Naive thymus-derived CD4-positive, alpha-beta T cell (primary cell): ENCODE measurements at regions not wholly inside any gene's neighbourhood (a gene's known extent, or its start where the extent isn't known, plus 50 kb on each side); places are given as distances from the start of the nearest gene placed in this dataset.
A peak's percentile ranks its signal among the peaks of the same experiment; 100 is the strongest.

Experiments
- ATAC-seq: fragments of 150-1000 bp; cut with Tn5 transposase; 2 replicates; pipeline ENCODE4 v1.10.0; 2021; ENCODE audit warnings: mild to moderate bottlenecking, moderate library complexity
- CTCF ChIA-PET: fragments of 350-600 bp; sonication (Branson Sonifier 250); formaldehyde crosslinking; loops from one replicate; lab custom pipeline; 2021; ENCODE audit warnings: antibody characterized with exemption; lab: Charles Lee
- POLR2A ChIA-PET: fragments of 350-600 bp; sonication (Branson Sonifier 250); formaldehyde crosslinking; loops from one replicate; lab custom pipeline; 2021; ENCODE audit warnings: antibody characterized with exemption, inconsistent platforms; lab: Charles Lee
- DNase-seq, 9 donors: peaks; one replicate each; pipeline versions ENCODE4 v3.0.0 to v3.0.0-alpha.2; 2020 to 2022; ENCODE audit warnings: mixed read lengths in 1 of 9
- H3K27ac ChIP-seq: one replicate; pipeline ENCODE4 v1.7.0; 2013; ENCODE audit warnings: mild to moderate bottlenecking, low read depth, low read length, moderate library complexity
- H3K27me3 ChIP-seq, 2 donors: one replicate each; pipeline ENCODE4 v1.7.0; 2013; ENCODE audit warnings: low read length in 2 of 2, mild to moderate bottlenecking in 2 of 2, moderate library complexity in 2 of 2; ENCODE audit not compliant: control insufficient read depth in 2 of 2, insufficient read depth in 2 of 2
- H3K36me3 ChIP-seq, 3 experiments: 1 replicate in 2 of 3; 2 replicates in 1 of 3; pipeline ENCODE4 v1.7.0; 2013; ENCODE audit warnings: low read length in 3 of 3, mild to moderate bottlenecking in 3 of 3, moderate library complexity in 1 of 3; ENCODE audit not compliant: insufficient read depth in 3 of 3, control insufficient read depth in 2 of 3
- H3K4me1 ChIP-seq, 2 donors: one replicate each; pipeline ENCODE4 v1.7.0; 2013; ENCODE audit warnings: low read length in 2 of 2, mild to moderate bottlenecking in 2 of 2, moderate library complexity in 1 of 2; ENCODE audit not compliant: control insufficient read depth in 2 of 2, insufficient read depth in 2 of 2
- H3K4me3 ChIP-seq: 2 replicates; pipeline ENCODE4 v1.7.0; 2013; ENCODE audit warnings: mild to moderate bottlenecking, low read length
- H3K9me3 ChIP-seq, 3 experiments: 1 replicate in 2 of 3; 2 replicates in 1 of 3; pipeline ENCODE4 v1.7.0; 2013; ENCODE audit warnings: low read length in 3 of 3; ENCODE audit not compliant: control insufficient read depth in 2 of 3
- H3K27ac Mint-ChIP-seq, 9 donors: one replicate each; pipeline ENCODE4 v1.8.0; 2020 to 2022; ENCODE audit warnings: mixed read lengths in 9 of 9, mild to moderate bottlenecking in 8 of 9, moderate library complexity in 5 of 9, inconsistent platforms in 2 of 9
- H3K27me3 Mint-ChIP-seq, 5 donors: one replicate each; pipeline ENCODE4 v1.8.0; 2021 to 2022; ENCODE audit warnings: mixed read lengths in 5 of 5, mild to moderate bottlenecking in 1 of 5
- H3K36me3 Mint-ChIP-seq, 5 donors: one replicate each; pipeline ENCODE4 v1.8.0; 2020 to 2022; ENCODE audit warnings: mixed read lengths in 5 of 5, mild to moderate bottlenecking in 3 of 5, inconsistent platforms in 1 of 5
- H3K4me1 Mint-ChIP-seq, 7 donors: one replicate each; pipeline ENCODE4 v1.8.0; 2020 to 2022; ENCODE audit warnings: mixed read lengths in 7 of 7, mild to moderate bottlenecking in 3 of 7, inconsistent platforms in 1 of 7
- H3K4me3 Mint-ChIP-seq, 10 donors: one replicate each; pipeline ENCODE4 v1.8.0; 2020 to 2022; ENCODE audit warnings: mild to moderate bottlenecking in 10 of 10, mixed read lengths in 10 of 10, moderate library complexity in 6 of 10, inconsistent platforms in 2 of 10
- H3K9me3 Mint-ChIP-seq, 11 donors: one replicate each; pipeline ENCODE4 v1.8.0; 2020 to 2022; ENCODE audit warnings: mixed read lengths in 11 of 11, mild to moderate bottlenecking in 4 of 11, inconsistent platforms in 1 of 11, moderate library complexity in 1 of 11
- intact Hi-C, 2 donors: fragments of 100-400 bp; cut with micrococcal nuclease; formaldehyde crosslinking; loops; one replicate each; pipeline ENCODE4 v1.15.1; 2023

DNA sequence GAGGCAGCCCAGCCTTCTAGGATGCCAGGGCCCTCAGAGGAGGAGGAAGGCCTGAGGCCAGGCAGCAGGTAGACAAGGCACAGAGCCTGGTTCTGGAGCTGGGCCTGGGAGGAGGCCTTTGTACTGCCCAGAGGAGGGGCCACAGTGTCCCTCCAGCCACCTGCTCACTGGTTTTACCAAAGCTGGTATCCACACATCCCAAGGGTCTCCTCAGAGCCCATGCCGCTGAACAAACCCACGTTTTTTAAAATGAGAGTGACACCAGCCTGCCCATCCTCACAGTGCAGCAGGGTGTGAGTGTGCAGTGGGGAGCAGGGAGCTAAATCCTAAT lies 162.7 kb downstream of the LY86 start:
- H3K27me3 Mint-ChIP-seq, result peaks cover 0 to 10% (median 0%) of the 10 kb centered on the region in 5 donors
- H3K27ac Mint-ChIP-seq, result peak overlapping the region in 7 of 9 donors; percentile 1 to 83 (median 58)
- CTCF ChIA-PET, result no interaction called here
- Histone ChIP-seq H3K9me3 (no peaks in the 10 kb centered on the region), H3K4me1 (peaks cover 0 to 13% of the 10 kb centered on the region in 2 donors), H3K4me3 (no peak overlapping the region), H3K27me3 (no peaks in the 10 kb centered on the region), H3K27ac (no peak overlapping the region), H3K36me3 (no peaks in the 10 kb centered on the region)
- H3K4me3 Mint-ChIP-seq, result peak overlapping the region in 9 of 10 donors; percentile 33 to 77 (median 65)
- no peaks in the 10 kb centered on the region for H3K36me3 Mint-ChIP-seq
- ATAC-seq, result no peak
- intact Hi-C loops, result loop anchor here in 1 of 2 donors (2.0 to 10.0 kb wide), 2 partner anchors 26 to 354 kb away; partner anchors contain the start of gene RREB1
- peaks cover 17 to 29% (median 25%) of the 10 kb centered on the region in 7 donors for H3K4me1 Mint-ChIP-seq
- H3K9me3 Mint-ChIP-seq, result peaks cover 0 to 3% (median 0%) of the 10 kb centered on the region in 11 donors
- POLR2A ChIA-PET, result interaction anchor here (0.5 to 0.6 kb wide), 3 partner anchors 163 to 884 kb away, joined by 3 to 4 read pairs (median 3); no protein-coding TSS in a partner anchor
- DNase-seq, result peak in 1 of 9 donors; percentile 10

DNA sequence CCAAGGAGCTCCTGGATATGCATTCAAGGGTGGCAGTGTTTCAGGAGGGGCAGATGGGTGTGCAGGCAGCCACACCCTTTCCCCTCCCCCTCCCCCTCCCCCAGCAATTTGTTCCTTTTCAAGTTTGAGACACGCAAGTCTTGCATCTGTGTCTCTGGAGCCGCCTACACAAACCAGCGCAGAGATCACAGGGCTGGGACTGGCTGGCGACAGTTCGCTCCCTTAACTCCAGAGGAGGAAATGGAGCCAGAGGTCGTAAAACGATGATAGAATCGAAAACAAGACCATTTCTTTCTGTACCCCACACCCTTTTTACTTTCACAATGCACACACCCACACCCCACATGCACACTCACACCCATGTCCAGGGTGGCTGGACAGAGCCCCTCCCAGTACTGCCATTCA lies 163.1 kb downstream of the LY86 start:
- Histone ChIP-seq H3K9me3 (no peaks in the 10 kb centered on the region), H3K4me1 (peaks cover 0 to 13% of the 10 kb centered on the region in 2 donors), H3K27ac (no peak overlapping the region), H3K36me3 (no peaks in the 10 kb centered on the region), H3K4me3 (no peak overlapping the region), H3K27me3 (no peaks in the 10 kb centered on the region)
- CTCF ChIA-PET, result no interaction called here
- Mint-ChIP-seq H3K27ac (peak overlapping the region in 8 of 9 donors; percentile 8 to 83 (median 64)), H3K27me3 (peaks cover 0 to 10% (median 0%) of the 10 kb centered on the region in 5 donors), H3K36me3 (no peaks in the 10 kb centered on the region), H3K4me3 (peak overlapping the region; percentile 56 to 77 (median 66)), H3K4me1 (peaks cover 17 to 28% (median 25%) of the 10 kb centered on the region in 7 donors), H3K9me3 (peaks cover 0 to 3% (median 0%) of the 10 kb centered on the region in 11 donors)
- POLR2A ChIA-PET, result interaction anchor here (0.6 kb wide), 1 partner anchor 885 kb away, joined by 3 read pairs; no protein-coding TSS in a partner anchor
- intact Hi-C loops, result loop anchor here in 1 of 2 donors (2.0 to 10.0 kb wide), 2 partner anchors 27 to 353 kb away; partner anchors contain the start of gene RREB1
- peak in 6 of 9 donors; percentile 13 to 44 (median 26) for DNase-seq
- ATAC-seq, result peak; percentile 46

- Mint-ChIP-seq H3K4me1 (peaks cover 17 to 26% (median 24%) of the 10 kb centered on the region in 7 donors), H3K9me3 (peaks cover 0 to 3% (median 0%) of the 10 kb centered on the region in 11 donors), H3K27ac (peak overlapping the region in 8 of 9 donors; percentile 8 to 83 (median 54)), H3K36me3 (no peaks in the 10 kb centered on the region), H3K27me3 (peaks cover 0 to 8% (median 0%) of the 10 kb centered on the region in 5 donors), H3K4me3 (peak overlapping the region; percentile 56 to 77 (median 66))
- ChIA-PET POLR2A (no interaction called here), CTCF (interaction anchor here (0.5 kb wide), 1 partner anchor 468 kb away, joined by 3 read pairs; no protein-coding TSS in a partner anchor)
- ATAC-seq (no peak), DNase-seq (no peak)
- H3K4me3 ChIP-seq, result no peak overlapping the region
- peaks cover 0 to 13% of the 10 kb centered on the region in 2 donors for H3K4me1 ChIP-seq
- no peak overlapping the region for H3K27ac ChIP-seq
- H3K27me3 ChIP-seq, result no peaks in the 10 kb centered on the region
- no peaks in the 10 kb centered on the region for H3K36me3 ChIP-seq
- H3K9me3 ChIP-seq, result no peaks in the 10 kb centered on the region
- intact Hi-C loops, result loop anchor here in 1 of 2 donors (10.0 kb wide), 1 partner anchor 353 kb away; the partner anchor contains the start of gene RREB1
These were observed 163.6 kb downstream of the LY86 start for GRCh38 chr6:6752129-6752528.

- ChIA-PET POLR2A (no interaction called here), CTCF (no interaction called here)
- Histone ChIP-seq H3K4me3 (no peak overlapping the region), H3K36me3 (no peaks in the 10 kb centered on the region), H3K27ac (no peak overlapping the region), H3K9me3 (no peaks in the 10 kb centered on the region), H3K27me3 (no peaks in the 10 kb centered on the region), H3K4me1 (peaks cover 0 to 13% of the 10 kb centered on the region in 2 donors)
- no peak overlapping the region for H3K4me3 Mint-ChIP-seq
- peaks cover 0 to 8% (median 0%) of the 10 kb centered on the region in 5 donors for H3K27me3 Mint-ChIP-seq
- no peak overlapping the region for H3K27ac Mint-ChIP-seq
- intact Hi-C loops, result loop anchor here in 1 of 2 donors (10.0 kb wide), 1 partner anchor 352 kb away; the partner anchor contains the start of gene RREB1
- DNase-seq, result no peak
- H3K36me3 Mint-ChIP-seq, result no peaks in the 10 kb centered on the region
- peaks cover 0 to 3% (median 0%) of the 10 kb centered on the region in 11 donors for H3K9me3 Mint-ChIP-seq
- ATAC-seq, result no peak
- H3K4me1 Mint-ChIP-seq, result peaks cover 18 to 26% (median 24%) of the 10 kb centered on the region in 7 donors
These were observed 164.8 kb downstream of the LY86 start for GRCh38 chr6:6753301-6753700.

DNA sequence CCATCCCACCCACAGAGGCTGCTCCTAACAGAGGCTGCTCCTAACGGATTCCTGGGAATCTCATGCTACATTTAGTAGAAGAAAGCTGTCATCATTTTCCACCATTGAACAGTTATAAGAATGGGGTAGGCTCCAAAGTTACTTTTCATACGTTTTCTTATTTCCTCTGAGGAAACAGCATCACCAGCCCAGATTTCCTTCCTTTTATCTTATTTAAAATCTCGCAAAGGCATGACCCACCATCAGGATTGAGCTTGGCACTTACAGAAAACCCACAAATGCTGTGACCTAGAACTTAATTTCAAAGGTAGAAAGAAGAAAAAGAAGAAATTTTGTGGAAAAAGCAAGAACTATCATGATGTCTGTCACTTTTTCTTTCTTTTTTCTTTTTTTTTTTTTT lies 168.0 kb downstream of the LY86 start:
- ChIA-PET POLR2A (no interaction called here), CTCF (no interaction called here)
- no peak overlapping the region for H3K4me3 ChIP-seq
- H3K27me3 ChIP-seq, result no peaks in the 10 kb centered on the region
- H3K4me1 Mint-ChIP-seq, result peaks cover 6 to 14% (median 10%) of the 10 kb centered on the region in 7 donors
- H3K4me3 Mint-ChIP-seq, result no peak overlapping the region
- H3K27ac Mint-ChIP-seq, result no peak overlapping the region
- peaks cover 0 to 3% (median 0%) of the 10 kb centered on the region in 11 donors for H3K9me3 Mint-ChIP-seq
- no peaks in the 10 kb centered on the region for H3K36me3 ChIP-seq
- DNase-seq (no peak), ATAC-seq (no peak)
- H3K27me3 Mint-ChIP-seq, result peaks cover 0 to 17% (median 0%) of the 10 kb centered on the region in 5 donors
- H3K36me3 Mint-ChIP-seq, result no peaks in the 10 kb centered on the region
- no peaks in the 10 kb centered on the region for H3K4me1 ChIP-seq
- intact Hi-C loops, result loop anchor here in 1 of 2 donors (10.0 kb wide), 1 partner anchor 348 kb away; the partner anchor contains the start of gene RREB1
- no peaks in the 10 kb centered on the region for H3K9me3 ChIP-seq
- H3K27ac ChIP-seq, result no peak overlapping the region

DNA sequence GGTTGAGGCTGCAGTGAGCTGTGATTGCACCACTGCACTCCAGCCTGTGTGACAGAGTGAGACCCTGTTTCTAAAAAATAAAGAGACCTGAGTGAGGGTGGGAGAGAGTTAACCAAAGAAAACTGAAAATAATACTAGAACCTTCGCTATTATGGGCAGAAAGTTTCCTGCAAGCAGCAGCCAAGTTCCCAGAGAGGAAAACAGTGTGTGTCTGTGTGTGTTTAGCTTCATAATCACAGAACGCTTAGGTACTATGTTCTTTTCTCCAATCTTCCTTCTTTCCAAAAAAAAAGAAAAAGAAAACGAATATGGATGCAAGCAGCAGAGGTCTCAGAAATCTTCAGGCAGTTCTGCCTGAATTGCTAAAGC lies 170.0 kb downstream of the LY86 start:
- ATAC-seq, result no peak
- Histone ChIP-seq H3K27ac (no peak overlapping the region), H3K36me3 (no peaks in the 10 kb centered on the region), H3K9me3 (no peaks in the 10 kb centered on the region), H3K27me3 (no peaks in the 10 kb centered on the region), H3K4me1 (no peaks in the 10 kb centered on the region), H3K4me3 (no peak overlapping the region)
- Mint-ChIP-seq H3K9me3 (peaks cover 0 to 3% (median 0%) of the 10 kb centered on the region in 11 donors), H3K27ac (no peak overlapping the region), H3K27me3 (peaks cover 0 to 21% (median 0%) of the 10 kb centered on the region in 5 donors), H3K4me1 (peaks cover 0 to 6% (median 0%) of the 10 kb centered on the region in 7 donors), H3K4me3 (no peak overlapping the region), H3K36me3 (no peaks in the 10 kb centered on the region)
- POLR2A ChIA-PET, result no interaction called here
- DNase-seq, result no peak
- intact Hi-C loops, result loop anchor here in 1 of 2 donors (10.0 kb wide), 1 partner anchor 346 kb away; the partner anchor contains the start of gene RREB1
- CTCF ChIA-PET, result interaction anchor here (0.6 to 1.2 kb wide), 3 partner anchors 32 to 329 kb away, joined by 3 to 6 read pairs (median 4); no protein-coding TSS in a partner anchor
